Stomach (tissue), 8 donors: ENCODE measurements at regions not wholly inside any gene's neighbourhood (a gene's known extent, or its start where the extent isn't known, plus 50 kb on each side); places are given as distances from the start of the nearest gene placed in this dataset.

ENCODE experiments used
- DNase-seq, 2 donors: peaks; one replicate each; pipeline versions ENCODE4 v3.0.0 to v3.0.0-alpha.2; 2013 to 2019
- H3K27ac ChIP-seq, 5 donors: fragments of 200-600 bp in 4 of 5; sonication (generic) in 4 of 5; one replicate each; pipeline ENCODE4 v1.5.1; 2013 to 2019; ENCODE audit warnings: mild to moderate bottlenecking in 1 of 5, moderate library complexity in 1 of 5
- H3K27me3 ChIP-seq, 3 donors: fragments of 200-600 bp; sonication (generic); one replicate each; pipeline ENCODE4 v1.5.1; 2017 to 2019; ENCODE audit warnings: mixed run types in 1 of 3
- H3K36me3 ChIP-seq, 4 donors: fragments of 200-600 bp; sonication (generic); 1 replicate in 3 of 4; 2 replicates in 1 of 4; pipeline ENCODE4 v1.5.1; 2016 to 2019
- H3K4me1 ChIP-seq, 4 donors: fragments of 200-600 bp; sonication (generic); one replicate each; pipeline ENCODE4 v1.5.1; 2016 to 2019
- H3K4me3 ChIP-seq, 4 donors: fragments of 200-600 bp; sonication (generic) in 3 of 4; one replicate each; pipeline ENCODE4 v1.5.1; 2016 to 2019; ENCODE audit warnings: mild to moderate bottlenecking in 1 of 4
- H3K9me3 ChIP-seq, 4 donors: fragments of 200-600 bp; sonication (generic); one replicate each; pipeline ENCODE4 v1.5.1; 2016 to 2019
- CTCF ChIP-seq, 7 experiments: fragments of 450-650 bp in 4 of 7; fragments of 200-600 bp in 3 of 7; sonication (generic) in 3 of 7; IDR thresholded peaks; one replicate each; pipeline ENCODE4 v1.5.1; 2016 to 2019; ENCODE audit warnings: antibody characterized with exemption in 7 of 7, control low read depth in 2 of 7, mild to moderate bottlenecking in 1 of 7
- EP300 ChIP-seq: sonication (generic); formaldehyde crosslinking; IDR thresholded peaks from one replicate; pipeline ENCODE4 v1.6.1; 2017; ENCODE audit warnings: antibody characterized with exemption
- POLR2A ChIP-seq, 4 donors: fragments of 450-650 bp; IDR thresholded peaks; one replicate each; pipeline ENCODE4 v1.6.1; 2016; ENCODE audit warnings: antibody characterized with exemption in 4 of 4, control low read depth in 2 of 4, mild to moderate bottlenecking in 1 of 4, moderate library complexity in 1 of 4
- POLR2AphosphoS5 ChIP-seq, 3 donors: sonication (generic); formaldehyde crosslinking; IDR thresholded peaks; one replicate each; pipeline ENCODE4 v1.6.1; 2016; ENCODE audit warnings: antibody characterized with exemption in 3 of 3
- WGBS, 5 donors: extraction: QIAGEN DNeasy Blood & Tissue Kit in 3 of 5; methylation state at CpG; one replicate each; pipeline versions ENCODE4 v1.1.5 to v1.1.7; 2013 to 2018; 5-methylcytosine and 5-hydroxymethylcytosine counted together
- intact Hi-C: fragments of 100-400 bp; cut with DNase I; formaldehyde crosslinking; loops from one replicate; pipeline ENCODE4 v1.15.1; 2023; ENCODE audit warnings: low total_unique reads
- donor health status: healthy with polysubstance abuse.
- donor health status: Bipolar disorder and iron deficiency.
- donor health status: healthy.

- WGBS, 5 donors, result 64 to 85% (median 79%) methylated on average over 2 of the region's 2 CpGs
- no peak overlapping the region for H3K27ac ChIP-seq
- no peak for DNase-seq
- H3K4me3 ChIP-seq, result no peak overlapping the region
- no peaks in the 10 kb centered on the region for H3K9me3 ChIP-seq
- TF ChIP-seq EP300 (no peak), CTCF (IDR thresholded peaks at IDR 0.05) (no peak), POLR2A (IDR thresholded peaks at IDR 0.05) (no peak), POLR2AphosphoS5 (IDR thresholded peaks at IDR 0.05) (no peak)
- H3K36me3 ChIP-seq, result no peaks in the 10 kb centered on the region
- H3K27me3 ChIP-seq, result no peaks in the 10 kb centered on the region
- H3K4me1 ChIP-seq, result peaks cover 0 to 5% (median 0%) of the 10 kb centered on the region in 4 donors
- intact Hi-C loops, result no loop called here
Measured at GRCh38 chr9:86555661-86556060, 201.5 kb upstream of the TUT7 start.

GRCh38 chr9:86550401-86550800, 196.2 kb upstream of the TUT7 start:
- Histone ChIP-seq H3K4me1 (peaks cover 0 to 5% (median 0%) of the 10 kb centered on the region in 4 donors), H3K27ac (no peak overlapping the region), H3K4me3 (no peak overlapping the region), H3K9me3 (no peaks in the 10 kb centered on the region), H3K27me3 (peaks cover 0 to 3% (median 0%) of the 10 kb centered on the region in 3 donors), H3K36me3 (no peaks in the 10 kb centered on the region)
- WGBS, 5 donors, result 87 to 94% (median 90%) methylated on average over 2 of the region's 2 CpGs
- no peak for DNase-seq
- intact Hi-C loops, result no loop called here
- TF ChIP-seq CTCF (IDR thresholded peaks at IDR 0.05) (no peak), EP300 (no peak), POLR2AphosphoS5 (IDR thresholded peaks at IDR 0.05) (no peak), POLR2A (IDR thresholded peaks at IDR 0.05) (no peak)

GRCh38 chr9:86549920-86550319, 195.7 kb upstream of the TUT7 start:
- 74 to 82% (median 78%) methylated on average over 2 of the region's 2 CpGs for WGBS, 5 donors
- intact Hi-C loops, result no loop called here
- no peak for DNase-seq
- Histone ChIP-seq H3K27me3 (peaks cover 0 to 3% (median 0%) of the 10 kb centered on the region in 3 donors), H3K27ac (no peak overlapping the region), H3K9me3 (no peaks in the 10 kb centered on the region), H3K36me3 (no peaks in the 10 kb centered on the region), H3K4me1 (peaks cover 0 to 5% (median 0%) of the 10 kb centered on the region in 4 donors), H3K4me3 (no peak overlapping the region)
- TF ChIP-seq POLR2AphosphoS5 (IDR thresholded peaks at IDR 0.05) (no peak), CTCF (IDR thresholded peaks at IDR 0.05) (no peak), EP300 (no peak), POLR2A (IDR thresholded peaks at IDR 0.05) (no peak)

- Histone ChIP-seq H3K27me3 (peaks cover 0 to 3% (median 0%) of the 10 kb centered on the region in 3 donors), H3K4me3 (no peak overlapping the region), H3K27ac (no peak overlapping the region), H3K4me1 (peaks cover 0 to 5% (median 0%) of the 10 kb centered on the region in 4 donors), H3K36me3 (no peaks in the 10 kb centered on the region), H3K9me3 (no peaks in the 10 kb centered on the region)
- TF ChIP-seq CTCF (IDR thresholded peaks at IDR 0.05) (no peak), POLR2A (IDR thresholded peaks at IDR 0.05) (no peak), POLR2AphosphoS5 (IDR thresholded peaks at IDR 0.05) (no peak), EP300 (no peak)
- 80 to 92% (median 90%) methylated on average over 2 of the region's 2 CpGs for WGBS, 5 donors
- DNase-seq, result no peak
- intact Hi-C loops, result no loop called here
Measured at GRCh38 chr9:86549401-86549811, 195.2 kb upstream of the TUT7 start.
